Adrenal gland (tissue), 5 donors: ENCODE measurements at regions not wholly inside any gene's neighbourhood (a gene's known extent, or its start where the extent isn't known, plus 50 kb on each side); places are given as distances from the start of the nearest gene placed in this dataset.

Experiments
- CTCF ChIP-seq, 6 experiments: fragments of 450-650 bp in 4 of 6; fragments of 200-600 bp in 2 of 6; sonication (generic) in 1 of 6; IDR thresholded peaks; 1 replicate in 5 of 6; 2 replicates in 1 of 6; pipeline versions ENCODE4 v1.5.1 to v1.8.0; 2016 to 2021; ENCODE audit warnings: antibody characterized with exemption in 6 of 6, mild to moderate bottlenecking in 2 of 6, moderate library complexity in 1 of 6
- POLR2A ChIP-seq, 2 donors: fragments of 450-650 bp; IDR thresholded peaks; one replicate each; pipeline ENCODE4 v1.6.1; 2017; ENCODE audit warnings: antibody characterized with exemption in 2 of 2, mild to moderate bottlenecking in 2 of 2, moderate library complexity in 1 of 2
- donor health status: DM: no; HTN: no; CAD: no.

- TF ChIP-seq CTCF (IDR thresholded peaks at IDR 0.05) (no peak), POLR2A (IDR thresholded peaks at IDR 0.05) (no peak)
Observed at GRCh38 chr9:29241320-29241719, 1668.0 kb upstream of the C9orf72 start.
